NCI-H146 (cell line): ENCODE measurements at regions not wholly inside any gene's neighbourhood (a gene's known extent, or its start where the extent isn't known, plus 50 kb on each side); places are given as distances from the start of the nearest gene placed in this dataset.
A peak's percentile ranks its signal among the peaks of the same experiment; 100 is the strongest.
"Not testable (repeated sequence)": the region's sequence is repeated elsewhere in the genome, so short reads cannot be mapped to it uniquely, and the experiment has no call there.

ENCODE experiments used
- DNase-seq: peaks from one replicate; lab custom pipeline; 2025; lab: John Stamatoyannopoulos, UW

- DNase-seq = peak; percentile 94
Observed at GRCh38 chr1:219433496-219434131, 179.3 kb downstream of the ZC3H11B start.

DNA sequence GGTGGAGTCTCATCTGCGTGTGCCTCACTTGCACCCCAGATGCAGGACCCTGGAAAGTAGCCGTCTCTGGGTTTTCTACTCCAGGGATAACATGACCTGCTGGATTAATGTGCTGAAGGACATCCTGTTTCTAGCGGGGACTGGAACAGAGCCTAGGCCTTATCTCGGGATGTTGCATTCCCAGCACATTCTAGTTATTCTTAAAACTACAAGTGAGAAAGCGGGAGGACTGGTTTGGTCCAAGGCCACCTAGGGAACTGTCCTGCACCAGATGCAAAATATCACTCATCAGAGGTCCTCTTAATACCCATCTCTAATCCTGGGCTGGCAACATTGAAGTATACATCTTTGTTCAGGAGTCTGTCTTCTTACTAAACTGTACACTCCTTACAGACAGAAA lies 179.9 kb downstream of the ZC3H11B start:
- no peak for DNase-seq

DNA sequence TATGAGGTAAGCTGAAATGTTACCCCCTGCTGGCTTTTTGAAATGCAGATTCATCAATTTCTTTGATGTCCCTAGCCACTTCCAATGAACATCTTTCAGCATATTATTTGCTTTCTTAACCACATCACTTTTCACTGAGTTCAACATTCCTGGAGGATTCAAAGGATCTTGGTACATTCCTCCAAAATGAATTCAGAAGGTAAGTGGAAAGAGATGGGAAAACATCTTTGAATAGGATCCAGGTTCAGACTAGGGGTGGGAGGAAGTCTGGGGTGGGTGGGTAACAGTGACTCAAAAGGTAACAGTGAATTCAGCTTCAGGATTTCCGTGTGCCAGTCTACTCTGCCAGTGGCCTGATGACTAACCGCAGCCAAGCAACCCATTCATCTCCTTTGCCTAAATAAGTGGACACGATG lies 180.7 kb downstream of the ZC3H11B start:
- DNase-seq = peak; percentile 6

DNA sequence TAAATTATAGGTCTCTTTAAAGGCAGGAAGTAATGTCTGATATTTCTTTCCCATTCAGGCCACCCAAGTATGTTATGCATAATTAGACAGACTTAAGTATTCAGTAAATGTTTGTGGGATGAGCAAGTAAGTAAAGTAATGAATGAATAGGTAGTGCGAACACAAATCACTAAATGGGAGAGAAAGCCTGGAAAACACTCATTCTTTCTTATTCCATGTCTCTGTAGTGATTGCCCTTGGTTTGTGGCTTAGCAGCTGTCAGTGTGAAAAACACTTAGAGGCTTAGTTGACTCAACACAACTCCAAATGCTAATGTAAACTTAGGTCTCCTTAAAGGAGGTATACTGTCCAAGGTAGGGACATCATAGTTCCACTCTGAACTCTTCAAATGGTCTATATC lies 182.5 kb downstream of the ZC3H11B start:
- DNase-seq = no peak

GRCh38 chr1:219428651-219429050 lies 184.3 kb downstream of the ZC3H11B start:
- no peak for DNase-seq

GRCh38 chr1:219427989-219428388 lies 184.9 kb downstream of the ZC3H11B start:
- no peak for DNase-seq

GRCh38 chr1:219427403-219427802 lies 185.5 kb downstream of the ZC3H11B start:
- DNase-seq = no peak

- DNase-seq = no peak
Observed at GRCh38 chr1:219422811-219423598, 189.9 kb downstream of the ZC3H11B start.

- no peak for DNase-seq
Observed at GRCh38 chr1:219420913-219421312, 192.0 kb downstream of the ZC3H11B start.

GRCh38 chr1:219419860-219420259 lies 193.0 kb downstream of the ZC3H11B start:
- no peak for DNase-seq

- no peak for DNase-seq
Observed at GRCh38 chr1:219419065-219419464, 193.8 kb downstream of the ZC3H11B start.

- no peak for DNase-seq
Observed at GRCh38 chr1:219417610-219418009, 195.3 kb downstream of the ZC3H11B start.

- DNase-seq = peak; percentile 66
Observed at GRCh38 chr1:219416598-219417238, 196.2 kb downstream of the ZC3H11B start.

GRCh38 chr1:219415915-219416314 lies 197.0 kb downstream of the ZC3H11B start:
- DNase-seq = no peak

GRCh38 chr1:219415433-219415832 lies 197.5 kb downstream of the ZC3H11B start:
- no peak for DNase-seq

DNA sequence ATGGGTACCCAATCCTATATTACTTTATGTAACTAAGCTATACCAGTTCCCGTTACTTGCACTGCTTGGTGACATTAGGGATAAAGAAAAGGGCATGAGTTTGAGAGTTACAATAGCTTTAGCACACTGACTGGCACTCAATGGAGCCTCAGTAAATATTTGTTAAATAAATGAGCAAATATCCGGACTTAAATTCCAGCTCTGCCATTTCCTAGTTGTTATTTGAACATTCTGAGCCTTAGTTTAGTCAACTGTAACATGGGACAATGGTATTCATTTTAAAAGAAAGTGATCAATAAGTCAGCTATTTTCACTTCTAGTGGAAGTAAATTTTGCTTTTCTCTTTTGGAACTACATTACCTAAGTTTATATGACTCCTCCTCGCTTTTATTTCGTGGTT lies 198.7 kb downstream of the ZC3H11B start:
- no peak for DNase-seq

- no peak for DNase-seq
Observed at GRCh38 chr1:219413536-219413935, 199.4 kb downstream of the ZC3H11B start.

DNA sequence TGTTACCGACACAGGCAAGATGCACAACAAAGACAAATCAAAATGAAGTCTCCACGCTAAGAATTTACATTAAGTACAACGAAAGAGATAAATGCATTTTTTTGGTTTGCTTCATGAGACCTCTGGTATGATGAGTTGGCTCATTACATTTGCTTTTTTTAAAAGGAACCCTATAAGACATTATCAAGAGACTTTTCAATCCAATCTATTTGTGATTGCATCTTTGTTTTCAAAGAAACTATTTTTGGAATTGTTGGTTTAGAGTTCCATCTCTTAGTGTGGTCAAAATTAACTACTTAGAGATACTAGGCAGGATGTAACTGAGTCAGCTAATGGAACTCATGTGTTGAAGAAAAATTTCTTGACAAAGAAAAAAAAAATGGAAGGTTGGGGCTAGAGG lies 200.1 kb downstream of the ZC3H11B start:
- DNase-seq = no peak

GRCh38 chr1:219410721-219411120 lies 202.2 kb downstream of the ZC3H11B start:
- DNase-seq = not testable (repeated sequence)

- peak; percentile 31 for DNase-seq
Observed at GRCh38 chr1:219405531-219406331, 207.2 kb downstream of the ZC3H11B start.

- no peak for DNase-seq
Observed at GRCh38 chr1:219404629-219405028, 208.3 kb downstream of the ZC3H11B start.

DNA sequence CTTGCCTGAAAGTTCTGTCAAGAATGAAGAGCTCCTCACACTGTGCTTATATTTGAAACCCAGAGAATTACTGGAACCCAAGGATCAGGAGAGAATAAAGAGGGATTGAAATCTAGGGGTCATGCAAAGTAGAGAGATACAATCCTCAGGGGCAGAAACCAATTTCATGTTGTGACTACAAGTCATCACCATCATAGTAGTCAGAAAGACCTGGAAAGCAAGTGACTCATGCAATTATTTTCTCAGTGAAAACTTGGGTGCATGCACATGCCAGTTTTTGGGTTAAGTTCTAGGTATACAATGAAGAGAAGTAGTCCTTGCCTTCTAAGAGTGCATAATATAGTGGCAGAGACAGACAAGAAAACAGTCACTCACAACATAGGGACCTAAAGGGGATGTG lies 210.0 kb downstream of the ZC3H11B start:
- DNase-seq = no peak
